ENCODE measurements at regions not wholly inside any gene's neighbourhood (a gene's known extent, or its start where the extent isn't known, plus 50 kb on each side); places are given as distances from the start of the nearest gene placed in this dataset.

DNA sequence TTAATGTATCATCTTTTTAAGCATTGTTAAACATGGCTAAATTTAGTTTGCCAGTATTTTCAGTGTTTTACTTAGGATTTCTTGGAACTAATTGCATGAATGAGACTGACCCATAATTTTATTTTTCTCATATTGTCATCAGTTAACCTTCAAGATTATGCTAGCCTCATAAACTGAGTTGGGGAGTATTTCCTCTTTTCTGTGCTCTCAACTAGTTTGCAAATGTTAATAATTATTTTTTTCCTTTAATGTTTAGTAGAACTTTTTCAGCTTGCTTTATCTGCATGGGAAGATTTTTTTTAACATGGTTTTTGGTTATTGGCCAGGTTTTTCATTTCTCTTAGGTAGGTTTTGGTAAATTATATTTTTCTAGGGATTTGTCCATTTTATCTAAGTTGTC lies 235.4 kb upstream of the SESN3 start:
- no peak for DNase-seq

- no peak for DNase-seq
Observed at GRCh38 chr11:95465887-95466286, 234.9 kb upstream of the SESN3 start.

- DNase-seq = no peak
Observed at GRCh38 chr11:95461858-95462257, 230.9 kb upstream of the SESN3 start.

DNA sequence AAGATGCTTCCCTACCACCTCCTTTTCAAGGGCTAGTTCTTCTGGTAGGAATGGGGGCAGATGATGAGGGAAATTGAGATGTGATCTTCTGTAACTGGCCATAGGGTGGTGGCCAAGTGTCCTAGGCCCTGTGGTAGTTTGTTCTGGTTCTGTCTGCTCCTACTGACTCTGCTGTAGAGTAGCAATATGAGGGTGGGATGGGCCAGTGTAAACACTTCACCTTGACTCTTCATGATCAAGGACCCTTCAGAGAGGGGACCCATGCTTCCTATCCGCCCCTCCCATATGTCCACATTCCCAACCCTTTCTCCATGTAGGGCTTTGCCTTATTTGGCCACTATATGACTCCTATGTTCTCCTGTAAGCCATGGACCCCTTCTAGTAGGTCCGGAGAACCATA lies 230.3 kb upstream of the SESN3 start:
- no peak for DNase-seq

- DNase-seq = no peak
Observed at GRCh38 chr11:95459291-95460042, 228.5 kb upstream of the SESN3 start.

DNA sequence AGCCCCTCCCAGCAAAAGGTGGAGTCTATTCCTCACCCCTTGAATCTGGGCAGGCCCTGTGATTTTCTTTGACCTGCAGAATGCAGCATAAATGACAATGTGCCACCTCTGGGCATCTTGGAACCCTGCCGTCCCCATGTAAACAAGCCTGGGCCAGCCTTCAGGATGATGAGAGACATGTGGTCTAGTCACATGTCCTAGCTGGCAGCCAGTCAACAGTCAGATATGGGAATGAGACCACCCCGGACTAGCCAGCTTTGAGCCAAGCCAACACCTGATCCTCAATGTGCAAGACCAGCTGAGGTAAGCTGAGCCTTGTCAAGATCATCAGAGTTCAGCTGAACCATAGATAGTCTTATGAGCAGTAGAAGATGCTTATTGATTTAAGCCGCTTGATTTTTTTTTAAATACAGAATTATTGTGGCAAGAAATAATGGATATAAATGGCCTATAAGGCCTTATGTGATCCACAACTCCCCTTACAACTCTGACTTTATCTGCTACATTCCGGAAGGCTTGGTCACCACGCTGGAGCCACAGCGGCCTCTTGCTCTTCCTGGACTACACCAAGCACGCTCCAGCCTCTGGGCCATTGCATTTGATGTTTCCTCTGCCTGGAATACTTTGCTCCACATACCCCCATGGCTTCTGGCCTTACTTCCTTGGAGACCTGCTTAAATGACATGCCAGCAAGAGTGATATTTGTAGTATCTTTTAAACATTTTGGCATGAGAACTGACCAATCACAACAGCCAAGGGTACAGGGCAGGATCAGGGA lies 225.9 kb upstream of the SESN3 start:
- DNase-seq = no peak

DNA sequence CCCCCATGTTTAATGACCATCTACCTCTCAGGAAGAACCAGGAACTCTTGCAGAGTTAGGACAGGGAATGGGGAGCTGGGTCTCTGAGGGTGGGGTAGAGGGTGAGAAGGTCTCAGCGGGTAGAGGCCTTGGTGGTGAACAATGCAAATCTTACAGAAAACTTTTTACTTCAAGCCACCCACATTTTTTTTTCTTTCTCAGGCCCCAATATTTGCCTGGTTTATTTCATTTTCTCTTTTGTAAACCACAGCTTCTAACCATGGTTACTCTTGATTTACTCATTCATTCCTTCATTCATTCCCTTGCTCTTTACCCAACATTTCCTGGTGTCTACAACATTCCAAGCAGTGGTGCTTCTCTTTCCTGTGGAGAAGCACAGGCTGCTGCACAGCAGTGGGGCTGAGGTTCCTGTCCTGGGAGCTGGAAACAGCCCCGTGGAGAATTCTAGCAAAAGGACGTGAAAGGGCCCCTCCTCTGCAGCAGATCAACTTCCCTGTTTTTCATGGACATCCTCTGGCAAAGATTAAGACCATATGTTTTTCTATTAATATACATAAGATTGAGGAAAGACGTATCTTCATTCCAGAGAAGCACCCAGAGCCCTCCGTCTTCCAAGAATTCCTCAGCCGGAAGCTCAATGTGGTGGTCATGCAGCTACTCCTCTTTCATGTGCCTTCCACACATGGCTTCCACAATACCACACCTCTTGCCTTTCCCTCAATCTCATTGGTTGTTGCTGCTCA lies 224.4 kb upstream of the SESN3 start:
- no peak for DNase-seq

DNA sequence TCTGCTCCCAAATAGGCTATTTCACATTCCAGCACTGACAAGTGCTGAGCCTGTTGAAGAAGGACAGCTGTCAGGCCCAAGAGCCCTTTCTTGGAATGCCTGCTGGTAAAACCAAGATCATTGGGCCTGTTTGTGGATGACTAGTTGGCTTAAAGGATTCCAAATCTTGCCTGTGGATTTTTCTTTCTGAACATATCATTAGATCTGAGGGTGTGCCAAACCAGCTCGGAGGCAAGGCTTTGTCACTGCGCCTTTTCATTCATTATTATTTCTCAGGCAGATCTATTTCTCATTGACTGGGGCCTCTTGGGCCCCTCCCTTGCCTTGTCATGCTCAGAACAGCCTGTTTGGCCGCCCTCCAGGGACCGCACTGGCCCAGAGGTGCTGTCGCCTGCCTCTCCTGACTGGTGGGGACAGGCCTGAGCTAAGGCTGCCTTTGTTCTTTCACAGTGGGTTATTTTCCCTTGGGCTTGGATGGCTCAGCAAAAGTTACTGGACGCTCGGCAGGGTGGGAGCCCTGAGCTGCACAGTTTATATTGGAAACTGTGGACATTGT lies 222.7 kb upstream of the SESN3 start:
- no peak for DNase-seq

GRCh38 chr11:95451682-95452081 lies 220.7 kb upstream of the SESN3 start:
- no peak for DNase-seq

DNA sequence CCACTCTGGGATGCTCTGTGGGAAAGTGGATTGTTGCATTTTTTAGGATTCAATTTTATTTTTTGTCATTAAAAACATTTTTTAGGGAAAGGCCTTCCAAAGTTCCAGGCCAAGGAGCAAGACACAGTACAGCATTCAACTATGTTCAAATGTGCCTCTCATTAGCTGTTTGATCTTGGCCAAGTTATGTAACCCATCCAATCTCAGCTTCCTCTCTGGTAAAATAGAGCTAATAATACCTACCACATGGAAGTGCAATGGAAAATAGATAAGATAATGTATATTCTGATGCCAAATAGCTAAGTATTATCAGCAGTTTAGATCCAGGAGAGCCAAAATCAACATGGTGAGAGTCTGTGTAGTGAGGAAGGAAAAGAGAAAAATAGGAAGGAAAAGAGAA lies 220.3 kb upstream of the SESN3 start:
- no peak for DNase-seq

- no peak for DNase-seq
Observed at GRCh38 chr11:95450547-95451123, 219.6 kb upstream of the SESN3 start.

DNA sequence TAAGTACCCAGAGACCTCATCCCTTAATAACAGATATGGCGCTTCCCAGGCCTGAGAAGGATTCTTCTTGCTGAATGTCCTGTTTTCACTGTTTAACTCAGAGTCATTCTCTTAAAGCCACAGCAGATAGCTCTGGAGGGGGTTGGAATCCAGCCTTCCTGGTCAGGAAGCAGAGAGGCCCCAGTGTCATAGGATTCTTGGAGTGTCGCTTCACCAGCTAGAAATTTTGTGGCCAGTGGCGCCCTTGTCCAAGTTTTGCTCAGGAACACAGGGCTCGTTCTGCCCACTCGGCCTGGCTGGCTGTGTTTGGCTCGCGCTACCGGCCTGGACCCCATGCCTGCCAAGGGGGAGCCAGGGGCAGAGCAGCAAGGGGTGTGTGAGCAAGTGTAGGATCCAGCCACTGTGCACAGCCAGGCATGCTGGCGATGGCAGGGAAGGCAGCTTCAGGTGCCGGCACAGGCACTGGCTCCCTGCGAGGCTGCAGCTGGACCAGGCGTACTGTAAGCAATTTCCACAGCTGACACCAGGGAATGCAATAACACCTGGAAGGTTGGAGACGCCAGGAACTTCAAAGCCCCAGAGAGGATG lies 214.8 kb upstream of the SESN3 start:
- DNase-seq = no peak

DNA sequence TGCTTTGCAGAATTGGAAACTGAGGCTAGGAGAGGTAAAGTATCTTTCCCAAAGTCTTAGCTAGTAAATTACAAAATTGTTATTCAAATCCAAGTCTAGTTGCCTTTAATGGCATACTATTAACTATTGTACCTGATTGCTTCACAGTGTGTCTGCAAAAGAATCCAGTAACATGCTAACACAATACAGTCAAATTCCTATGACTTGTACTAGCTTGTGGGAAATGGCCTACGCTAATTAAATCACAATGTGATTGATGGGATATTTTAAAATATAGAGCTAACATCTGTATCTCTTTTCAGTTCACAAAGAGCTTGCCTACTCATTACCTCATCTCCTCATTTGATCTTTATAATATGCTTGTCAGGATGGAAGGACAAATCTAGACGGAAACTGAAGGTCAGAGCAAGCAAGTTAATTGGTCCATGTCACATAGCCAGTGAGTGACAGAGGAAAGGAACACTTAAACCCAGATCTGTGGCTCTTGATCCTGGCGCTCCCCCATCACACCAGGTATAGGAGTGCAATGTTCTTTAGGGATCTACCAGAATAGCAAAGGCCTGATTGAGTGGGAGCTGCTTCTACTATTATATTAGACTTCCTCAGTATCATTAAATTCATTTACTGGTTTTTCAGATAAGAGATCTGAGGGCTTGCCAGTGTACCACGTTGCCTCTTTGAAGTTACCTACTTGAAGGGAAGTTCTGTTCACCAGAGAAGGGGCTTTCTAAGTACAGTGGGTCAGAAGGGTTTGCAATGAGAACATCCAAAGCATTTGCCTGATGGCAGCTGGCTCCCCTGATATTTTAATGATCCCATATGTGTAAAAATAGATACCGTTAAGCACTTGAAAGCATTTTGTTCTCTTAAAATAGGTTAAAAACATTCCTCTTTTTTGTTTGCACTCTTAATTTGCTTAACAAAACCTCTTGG lies 213.6 kb upstream of the SESN3 start:
- DNase-seq = no peak

DNA sequence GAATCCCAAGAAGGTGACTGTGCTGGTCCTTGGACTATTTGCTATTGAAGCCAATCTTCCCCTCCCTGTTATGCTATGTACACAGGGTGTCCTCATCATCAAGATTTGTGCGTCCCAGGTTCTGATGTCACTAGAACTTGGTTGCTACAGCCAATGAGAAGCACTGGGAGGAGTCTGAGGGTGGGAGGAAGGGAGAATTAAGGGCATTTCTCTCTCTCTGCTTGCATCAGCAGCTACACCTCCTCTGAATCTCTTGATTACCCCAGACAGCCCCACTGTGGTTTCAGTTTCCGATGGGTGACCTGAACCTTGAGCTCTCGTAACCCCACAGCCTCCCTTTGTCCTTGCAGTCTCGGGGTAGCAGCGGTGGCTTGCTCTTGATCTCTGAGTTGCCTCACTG lies 212.4 kb upstream of the SESN3 start:
- DNase-seq = no peak

- DNase-seq = no peak
Observed at GRCh38 chr11:95442531-95443050, 211.6 kb upstream of the SESN3 start.

DNA sequence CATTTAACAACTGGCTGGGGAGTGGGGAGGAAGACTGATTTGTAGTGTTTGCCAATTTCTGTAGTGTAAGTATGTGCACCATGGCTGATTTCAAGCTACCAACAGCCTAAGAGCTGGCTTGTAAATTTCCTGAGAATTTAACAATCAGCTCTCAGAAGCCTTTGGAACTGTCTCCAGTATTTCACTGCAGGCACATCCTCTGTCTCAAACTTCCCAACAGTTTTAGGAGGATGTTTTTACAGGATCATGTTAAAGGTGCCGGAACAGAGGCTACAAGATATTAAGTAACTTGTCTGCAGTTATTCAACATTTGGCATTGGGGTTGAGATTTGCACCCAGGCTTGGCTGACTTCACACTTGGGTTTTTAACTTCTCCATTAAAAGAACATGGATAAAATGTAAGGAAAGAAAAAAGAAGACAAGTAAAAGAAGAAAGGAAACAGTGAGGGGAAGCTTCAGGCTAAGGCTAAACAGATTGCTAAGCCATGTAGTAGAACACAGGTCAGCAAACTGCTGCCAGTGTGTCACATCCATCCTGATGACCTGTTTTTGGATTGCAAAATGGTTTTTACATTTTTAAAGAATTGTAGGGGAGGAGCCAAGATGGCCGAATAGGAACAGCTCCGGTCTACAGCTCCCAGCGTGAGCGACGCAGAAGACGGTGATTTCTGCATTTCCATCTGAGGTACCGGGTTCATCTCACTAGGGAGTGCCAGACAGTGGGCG lies 204.8 kb upstream of the SESN3 start:
- DNase-seq = no peak

DNA sequence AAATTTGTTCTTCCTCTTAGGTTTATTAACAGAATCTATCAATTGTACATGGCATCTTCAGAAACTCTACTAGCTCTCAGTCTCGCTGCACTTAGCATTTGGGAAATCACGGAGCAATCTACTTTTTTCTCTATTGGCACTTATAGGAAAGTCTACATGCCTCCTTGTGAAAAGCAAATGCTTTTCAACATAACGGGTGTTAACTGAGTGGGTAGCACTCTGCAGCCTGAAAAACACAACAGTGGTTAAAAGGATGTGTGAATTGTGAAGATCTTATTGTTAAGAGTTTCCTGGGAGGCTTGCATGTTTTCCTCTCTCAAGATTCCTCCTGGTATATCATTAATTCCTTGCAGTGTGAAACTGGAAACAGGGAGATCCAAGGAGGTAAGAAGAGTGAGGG lies 204.2 kb upstream of the SESN3 start:
- no peak for DNase-seq

GRCh38 chr11:95434489-95435057 lies 203.6 kb upstream of the SESN3 start:
- no peak for DNase-seq

DNA sequence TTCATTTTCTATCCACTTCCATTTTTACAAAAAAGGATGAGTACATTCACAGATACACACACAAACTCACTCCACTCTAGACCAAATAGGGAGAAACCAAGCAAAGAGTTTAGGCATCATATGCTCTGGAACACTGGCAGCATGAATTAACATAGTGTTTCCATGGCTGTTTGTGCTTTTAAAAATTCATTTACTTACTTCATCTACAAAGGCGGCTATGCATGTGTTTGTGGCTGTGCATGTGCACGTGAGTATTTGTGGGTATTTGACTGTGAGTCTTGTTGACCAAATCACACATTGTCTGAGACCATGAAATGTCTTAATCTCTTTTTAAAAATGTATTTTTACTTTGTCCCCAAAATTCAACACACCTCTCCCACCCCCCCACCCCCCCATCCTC lies 203.0 kb upstream of the SESN3 start:
- DNase-seq = no peak
